Spinal cord (tissue), 9 donors: ENCODE measurements at regions not wholly inside any gene's neighbourhood (a gene's known extent, or its start where the extent isn't known, plus 50 kb on each side); places are given as distances from the start of the nearest gene placed in this dataset.

Experiments used
- DNase-seq, 6 donors: peaks; one replicate each; pipeline versions ENCODE4 v3.0.0 to v3.0.0-alpha.2; 2013 to 2015; ENCODE audit warnings: low spot score in 6 of 6, low read depth in 4 of 6
- H3K27ac ChIP-seq: one replicate; pipeline ENCODE4 v1.5.1; 2013; ENCODE audit warnings: low read depth, low read length, control low read depth
- H3K27me3 ChIP-seq: one replicate; pipeline ENCODE4 v1.6.1; 2013; ENCODE audit warnings: low read length; ENCODE audit not compliant: control insufficient read depth, insufficient read depth
- H3K36me3 ChIP-seq: one replicate; pipeline ENCODE4 v1.6.1; 2013; ENCODE audit warnings: low read length; ENCODE audit not compliant: control insufficient read depth, insufficient read depth
- H3K4me1 ChIP-seq: one replicate; pipeline ENCODE4 v1.6.1; 2013; ENCODE audit warnings: low read length; ENCODE audit not compliant: control insufficient read depth, insufficient read depth
- H3K4me3 ChIP-seq: one replicate; pipeline ENCODE4 v1.5.1; 2013; ENCODE audit warnings: low read depth, low read length, control low read depth
- H3K9me3 ChIP-seq: one replicate; pipeline ENCODE4 v1.6.1; 2013; ENCODE audit warnings: low read length; ENCODE audit not compliant: control insufficient read depth, insufficient read depth
- WGBS: methylation state at CpG from one replicate; pipeline ENCODE4 v1.1.5; 2013; ENCODE audit warnings: missing lambda C conversion rate; ENCODE audit not compliant: insufficient coverage; 5-methylcytosine and 5-hydroxymethylcytosine counted together
- donor health status: healthy.

DNA sequence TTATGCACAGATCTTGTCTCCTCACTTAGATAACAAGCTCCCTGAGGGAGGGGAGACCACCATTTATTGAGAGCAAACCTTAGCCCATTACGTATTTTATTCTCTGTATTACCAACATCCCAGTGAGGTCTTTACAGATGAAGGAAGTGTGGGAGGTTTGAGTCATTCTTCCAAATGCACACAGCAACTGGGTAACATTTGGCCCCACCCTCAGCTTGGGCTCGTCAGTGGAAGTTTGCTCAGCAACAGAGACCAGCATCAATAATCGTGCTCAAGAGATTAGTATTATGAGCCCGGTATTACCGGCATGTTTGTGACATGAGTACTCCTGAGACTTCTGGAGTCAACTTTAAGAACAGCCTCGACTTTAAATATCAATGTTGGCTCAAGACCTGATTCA, 168.6 kb downstream of the ETAA1 start:
- H3K36me3 ChIP-seq, result no peaks in the 10 kb centered on the region
- H3K9me3 ChIP-seq, result no peaks in the 10 kb centered on the region
- DNase-seq, result no peak
- H3K27me3 ChIP-seq, result no peaks in the 10 kb centered on the region
- H3K27ac ChIP-seq, result no peak overlapping the region
- WGBS, result 94% methylated on average over 3 of the region's 6 CpGs
- no peaks in the 10 kb centered on the region for H3K4me1 ChIP-seq
- H3K4me3 ChIP-seq, result no peak overlapping the region

GRCh38 chr2:67566285-67566684, 169.2 kb downstream of the ETAA1 start:
- H3K36me3 ChIP-seq, result no peaks in the 10 kb centered on the region
- no peak for DNase-seq
- H3K27ac ChIP-seq, result no peak overlapping the region
- H3K27me3 ChIP-seq, result no peaks in the 10 kb centered on the region
- H3K9me3 ChIP-seq, result no peaks in the 10 kb centered on the region
- H3K4me1 ChIP-seq, result no peaks in the 10 kb centered on the region
- H3K4me3 ChIP-seq, result no peak overlapping the region

DNA sequence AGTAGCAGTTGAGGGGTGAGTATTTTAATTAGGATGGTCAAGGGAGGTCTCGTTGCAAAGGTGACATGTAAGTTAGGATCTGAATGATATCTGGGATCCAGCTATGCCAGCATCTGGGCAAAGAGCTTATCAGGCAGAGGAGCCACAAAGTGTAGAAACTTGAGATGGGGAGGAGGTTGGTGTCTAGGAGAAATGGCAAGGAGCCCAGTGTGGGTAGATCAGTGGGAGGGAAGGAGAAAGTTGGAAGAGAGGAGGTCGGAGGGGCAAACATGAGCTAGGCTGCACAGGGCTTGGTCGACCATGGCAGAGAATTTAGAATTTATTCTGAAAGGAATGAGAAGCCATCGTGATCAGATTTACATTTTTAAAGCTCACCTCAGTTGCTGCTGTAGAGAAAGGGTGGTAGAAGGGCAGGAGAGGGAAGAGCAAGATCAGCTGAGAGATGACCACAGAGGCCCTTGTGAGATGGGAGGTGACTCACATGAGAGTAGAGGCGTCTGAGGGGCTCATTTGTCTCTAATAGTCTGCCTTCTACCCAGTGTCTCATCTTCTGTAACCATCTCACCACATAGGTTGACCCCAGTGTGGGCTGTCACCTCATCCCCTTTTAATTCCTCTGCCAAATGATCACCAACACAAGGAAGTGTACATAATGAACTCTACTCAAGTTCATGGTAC, 170.0 kb downstream of the ETAA1 start:
- Histone ChIP-seq H3K9me3 (no peaks in the 10 kb centered on the region), H3K27me3 (no peaks in the 10 kb centered on the region), H3K27ac (no peak overlapping the region), H3K4me3 (no peak overlapping the region), H3K36me3 (no peaks in the 10 kb centered on the region), H3K4me1 (no peaks in the 10 kb centered on the region)
- 96% methylated on average over 4 of the region's 5 CpGs for WGBS
- no peak for DNase-seq

- DNase-seq, result no peak
- H3K4me1 ChIP-seq, result no peaks in the 10 kb centered on the region
Measured at GRCh38 chr2:67567886-67568285, 170.8 kb downstream of the ETAA1 start.

DNA sequence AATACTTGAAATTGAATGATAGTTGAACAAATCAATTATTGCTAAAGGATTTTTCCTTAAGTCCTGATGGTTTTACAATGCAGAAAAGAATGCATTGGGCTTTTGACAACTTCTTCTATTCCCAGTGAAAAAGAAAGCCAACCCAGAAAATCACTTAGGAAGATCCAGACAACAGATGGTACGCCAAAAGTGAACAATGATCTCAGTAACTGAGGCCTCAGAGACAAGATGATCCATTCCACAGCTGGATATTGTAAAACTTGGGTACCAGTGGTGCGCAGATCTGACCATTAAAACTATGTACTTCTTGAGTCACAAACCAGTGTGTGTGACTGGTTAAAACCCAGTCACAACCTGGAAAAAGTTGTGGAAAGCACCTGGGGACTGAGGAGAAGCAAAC, 173.5 kb downstream of the ETAA1 start:
- H3K4me3 ChIP-seq, result no peak overlapping the region
- 70% methylated on average over 2 of the region's 2 CpGs for WGBS
- H3K27ac ChIP-seq, result no peak overlapping the region
- H3K27me3 ChIP-seq, result no peaks in the 10 kb centered on the region
- no peaks in the 10 kb centered on the region for H3K36me3 ChIP-seq
- DNase-seq, result no peak
- no peaks in the 10 kb centered on the region for H3K9me3 ChIP-seq
- no peaks in the 10 kb centered on the region for H3K4me1 ChIP-seq

More at GRCh38 chr2:67567886-67568285, 170.8 kb downstream of the ETAA1 start:
- Histone ChIP-seq H3K4me3 (no peak overlapping the region), H3K27ac (no peak overlapping the region), H3K36me3 (no peaks in the 10 kb centered on the region), H3K27me3 (no peaks in the 10 kb centered on the region), H3K9me3 (no peaks in the 10 kb centered on the region)

- Histone ChIP-seq H3K4me3 (no peak overlapping the region), H3K27ac (no peak overlapping the region), H3K27me3 (no peaks in the 10 kb centered on the region), H3K4me1 (no peaks in the 10 kb centered on the region), H3K36me3 (no peaks in the 10 kb centered on the region), H3K9me3 (no peaks in the 10 kb centered on the region)
- DNase-seq, result no peak
Measured at GRCh38 chr2:67571785-67572718, 174.9 kb downstream of the ETAA1 start.

GRCh38 chr2:67572721-67573435, 175.7 kb downstream of the ETAA1 start:
- Histone ChIP-seq H3K36me3 (no peaks in the 10 kb centered on the region), H3K27ac (no peak overlapping the region), H3K9me3 (no peaks in the 10 kb centered on the region), H3K27me3 (no peaks in the 10 kb centered on the region), H3K4me3 (no peak overlapping the region), H3K4me1 (no peaks in the 10 kb centered on the region)
- WGBS, result 88% methylated on average over 2 of the region's 3 CpGs
- DNase-seq, result peak in 1 of 6 donors; percentile 4

DNA sequence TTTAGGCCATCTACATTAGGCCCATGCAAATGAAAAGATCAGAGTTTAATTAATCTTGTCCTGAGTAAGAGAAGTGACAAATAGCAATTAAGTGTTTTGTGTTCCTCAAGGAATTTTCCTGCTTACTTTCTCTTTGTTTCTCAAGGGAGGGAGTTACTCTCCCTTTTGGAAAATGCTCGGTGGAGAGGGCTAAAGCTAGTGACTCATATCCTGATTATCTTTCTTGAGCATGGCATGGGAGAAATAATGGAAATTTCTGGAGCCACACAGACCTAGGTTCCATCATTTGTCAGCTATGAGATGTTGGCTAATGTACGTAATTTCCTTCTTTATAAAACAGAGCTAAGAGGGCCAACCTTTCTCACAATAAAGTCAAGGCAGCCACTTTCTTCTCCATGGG, 177.1 kb downstream of the ETAA1 start:
- no peak for DNase-seq
- no peaks in the 10 kb centered on the region for H3K4me1 ChIP-seq
- no peaks in the 10 kb centered on the region for H3K27me3 ChIP-seq
- H3K27ac ChIP-seq, result no peak overlapping the region
- no CpG with 5 or more reads among the region's 2 CpGs for WGBS
- H3K36me3 ChIP-seq, result no peaks in the 10 kb centered on the region
- H3K9me3 ChIP-seq, result no peaks in the 10 kb centered on the region
- no peak overlapping the region for H3K4me3 ChIP-seq

DNA sequence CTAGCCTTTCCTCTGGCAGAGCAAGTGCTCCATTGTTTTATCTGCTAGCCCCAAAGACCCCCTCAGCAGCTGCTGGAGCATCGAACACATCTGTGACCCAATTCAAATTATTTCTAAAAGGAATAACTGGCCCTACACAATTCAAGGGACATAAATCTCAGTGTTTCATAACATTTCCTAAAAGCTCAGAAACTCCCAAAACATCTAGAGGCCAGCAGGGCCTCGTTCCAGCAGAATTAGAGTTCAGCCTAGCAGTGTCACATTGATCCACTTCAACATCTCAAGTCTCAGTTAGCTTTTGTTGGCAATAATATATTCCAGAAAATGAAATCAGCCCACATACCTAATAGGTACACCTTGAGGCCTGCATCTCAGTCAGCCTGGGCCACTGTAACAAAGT, 179.1 kb downstream of the ETAA1 start:
- H3K36me3 ChIP-seq, result no peaks in the 10 kb centered on the region
- DNase-seq, result no peak
- H3K4me1 ChIP-seq, result no peaks in the 10 kb centered on the region
- no peak overlapping the region for H3K4me3 ChIP-seq
- 87% methylated on average over 2 of the region's 2 CpGs for WGBS
- no peaks in the 10 kb centered on the region for H3K9me3 ChIP-seq
- no peak overlapping the region for H3K27ac ChIP-seq
- H3K27me3 ChIP-seq, result no peaks in the 10 kb centered on the region
